ENCODE measurements at regions not wholly inside any gene's neighbourhood (a gene's known extent, or its start where the extent isn't known, plus 50 kb on each side); places are given as distances from the start of the nearest gene placed in this dataset.

- no peaks in the 10 kb centered on the region for H3K4me1 Mint-ChIP-seq
These were observed 459.3 kb downstream of the MATN1 start for GRCh38 chr1:30263888-30264671.

DNA sequence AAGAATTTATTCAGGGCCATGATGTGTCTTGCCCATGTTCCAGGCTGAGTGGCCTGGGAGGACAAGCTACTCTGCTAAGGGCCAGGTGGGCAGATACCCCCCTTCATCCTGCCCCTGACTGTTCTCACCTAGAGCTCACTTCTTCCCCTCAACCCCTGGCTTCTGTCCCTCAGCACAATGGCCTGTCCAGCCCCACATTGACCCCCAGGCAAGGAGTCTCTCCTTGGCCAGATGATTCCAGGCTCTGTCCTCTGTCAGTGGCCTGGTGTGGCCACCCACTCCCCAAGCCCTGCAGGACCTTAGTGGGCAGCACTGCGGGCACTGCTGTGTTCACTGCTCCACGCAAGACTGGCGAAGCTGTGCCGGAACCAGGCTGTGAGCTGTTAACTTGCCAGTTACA lies 460.0 kb downstream of the MATN1 start:
- H3K27me3 Mint-ChIP-seq, result peaks cover 10 to 25% of the 10 kb centered on the region in 2 donors
- H3K36me3 Mint-ChIP-seq, result no peaks in the 10 kb centered on the region
- DNase-seq, result no peak
- no peak overlapping the region for H3K27ac Mint-ChIP-seq
- no peaks in the 10 kb centered on the region for H3K4me1 Mint-ChIP-seq
- ATAC-seq (replicated peaks), result no peak
- no peak overlapping the region for H3K4me3 Mint-ChIP-seq
- H3K9me3 Mint-ChIP-seq, result peaks cover 4 to 7% of the 10 kb centered on the region in 2 donors

More at GRCh38 chr1:30263888-30264671, 459.3 kb downstream of the MATN1 start:
- ATAC-seq (replicated peaks) (no peak), DNase-seq (no peak)
- H3K36me3 Mint-ChIP-seq, result no peaks in the 10 kb centered on the region
- H3K27ac Mint-ChIP-seq, result no peak overlapping the region
- peaks cover 4 to 7% of the 10 kb centered on the region in 2 donors for H3K9me3 Mint-ChIP-seq
- H3K27me3 Mint-ChIP-seq, result peaks cover 7 to 19% of the 10 kb centered on the region in 2 donors
- no peak overlapping the region for H3K4me3 Mint-ChIP-seq

GRCh38 chr1:30262158-30262557 lies 461.2 kb downstream of the MATN1 start:
- Mint-ChIP-seq H3K4me3 (no peak overlapping the region), H3K4me1 (no peaks in the 10 kb centered on the region), H3K27me3 (peaks cover 15 to 25% of the 10 kb centered on the region in 2 donors), H3K9me3 (peaks cover 4 to 7% of the 10 kb centered on the region in 2 donors), H3K27ac (no peak overlapping the region), H3K36me3 (no peaks in the 10 kb centered on the region)
- ATAC-seq (replicated peaks) (no peak), DNase-seq (no peak)

DNA sequence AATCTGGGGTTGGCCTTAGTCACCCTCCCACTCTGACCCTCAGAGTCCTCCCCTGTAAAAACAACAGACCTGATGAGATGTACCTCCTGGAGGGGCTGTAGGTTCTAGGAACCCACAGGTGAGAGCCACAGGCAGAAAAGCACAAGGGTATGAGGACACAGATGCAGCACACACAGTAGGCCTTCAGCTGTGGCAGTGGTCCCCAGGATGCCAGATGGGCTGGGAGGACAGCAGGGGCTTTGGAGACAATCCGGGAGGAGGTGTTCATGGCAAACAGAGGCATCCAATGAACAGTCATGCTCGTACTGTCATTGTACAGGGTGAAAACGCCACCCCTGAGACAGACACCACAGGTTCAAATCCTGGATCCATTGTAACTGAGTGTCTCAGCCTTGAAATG lies 463.1 kb downstream of the MATN1 start:
- no peak overlapping the region for H3K4me3 Mint-ChIP-seq
- no peak overlapping the region for H3K27ac Mint-ChIP-seq
- peaks cover 11 to 25% of the 10 kb centered on the region in 2 donors for H3K27me3 Mint-ChIP-seq
- H3K9me3 Mint-ChIP-seq, result peaks cover 4 to 7% of the 10 kb centered on the region in 2 donors
- ATAC-seq (replicated peaks) (no peak), DNase-seq (no peak)
- no peaks in the 10 kb centered on the region for H3K36me3 Mint-ChIP-seq
- H3K4me1 Mint-ChIP-seq, result no peaks in the 10 kb centered on the region

DNA sequence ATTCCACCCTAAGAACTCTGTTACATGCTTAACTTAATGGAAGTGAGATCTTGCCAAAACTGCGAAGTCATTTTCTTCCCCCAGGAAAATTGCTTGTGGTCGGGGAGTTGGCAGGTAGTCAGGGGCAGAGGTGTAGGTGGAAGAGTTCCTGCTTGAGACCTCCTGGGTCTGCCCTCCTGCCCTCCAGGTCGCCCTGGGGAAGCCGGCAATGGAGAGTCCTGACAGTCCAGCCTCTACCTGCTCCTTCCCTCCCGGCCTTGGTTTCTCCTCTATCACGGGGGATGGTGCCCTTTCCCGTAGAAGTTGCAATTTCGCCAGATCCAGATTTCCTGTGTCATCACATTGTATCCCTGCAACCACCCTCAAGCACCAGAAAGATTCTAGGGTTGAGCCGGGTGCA lies 463.8 kb downstream of the MATN1 start:
- DNase-seq, result no peak
- no peaks in the 10 kb centered on the region for H3K36me3 Mint-ChIP-seq
- peaks cover 4 to 7% of the 10 kb centered on the region in 2 donors for H3K9me3 Mint-ChIP-seq
- no peak for ATAC-seq (replicated peaks)
- H3K4me1 Mint-ChIP-seq, result no peaks in the 10 kb centered on the region
- no peak overlapping the region for H3K27ac Mint-ChIP-seq
- no peak overlapping the region for H3K4me3 Mint-ChIP-seq
- peaks cover 13 to 25% of the 10 kb centered on the region in 2 donors for H3K27me3 Mint-ChIP-seq

DNA sequence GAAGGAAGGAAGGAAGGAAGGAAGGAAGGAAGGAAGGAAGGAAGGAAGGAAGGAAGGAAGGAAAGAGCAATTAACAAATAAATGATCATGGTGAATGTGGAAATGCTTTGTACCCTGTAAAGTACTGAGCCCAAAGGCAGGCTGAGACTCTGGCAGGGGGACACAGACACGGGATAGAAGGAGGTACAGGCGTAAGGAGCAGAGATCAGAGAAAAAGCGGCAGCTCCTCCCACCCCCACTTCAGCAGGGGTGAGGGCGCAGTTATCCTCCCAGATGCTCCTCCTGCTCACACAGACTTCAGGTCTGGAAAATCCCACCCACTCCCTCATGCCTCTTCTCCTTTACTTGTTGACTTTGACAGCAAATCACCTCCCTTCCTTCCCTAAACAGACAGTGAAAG lies 464.5 kb downstream of the MATN1 start:
- no peaks in the 10 kb centered on the region for H3K4me1 Mint-ChIP-seq
- H3K27ac Mint-ChIP-seq, result no peak overlapping the region
- DNase-seq (no peak), ATAC-seq (replicated peaks) (no peak)
- no peaks in the 10 kb centered on the region for H3K36me3 Mint-ChIP-seq
- peaks cover 18 to 25% of the 10 kb centered on the region in 2 donors for H3K27me3 Mint-ChIP-seq
- peaks cover 4 to 7% of the 10 kb centered on the region in 2 donors for H3K9me3 Mint-ChIP-seq
- no peak overlapping the region for H3K4me3 Mint-ChIP-seq

GRCh38 chr1:30258471-30258870 lies 464.9 kb downstream of the MATN1 start:
- no peak overlapping the region for H3K4me3 Mint-ChIP-seq
- peaks cover 4 to 7% of the 10 kb centered on the region in 2 donors for H3K9me3 Mint-ChIP-seq
- ATAC-seq (replicated peaks), result no peak

GRCh38 chr1:30257742-30258380 lies 465.5 kb downstream of the MATN1 start:
- no peak for DNase-seq
- no peak overlapping the region for H3K27ac Mint-ChIP-seq
- ATAC-seq (replicated peaks), result no peak
- H3K4me1 Mint-ChIP-seq, result no peaks in the 10 kb centered on the region
- H3K36me3 Mint-ChIP-seq, result no peaks in the 10 kb centered on the region
- no peak overlapping the region for H3K4me3 Mint-ChIP-seq
- H3K27me3 Mint-ChIP-seq, result peaks cover 25 to 33% of the 10 kb centered on the region in 2 donors
- H3K9me3 Mint-ChIP-seq, result peaks cover 4 to 7% of the 10 kb centered on the region in 2 donors

More at GRCh38 chr1:30258471-30258870, 464.9 kb downstream of the MATN1 start:
- H3K27ac Mint-ChIP-seq, result no peak overlapping the region
- no peak for DNase-seq
- H3K27me3 Mint-ChIP-seq, result peaks cover 21 to 29% of the 10 kb centered on the region in 2 donors
- no peaks in the 10 kb centered on the region for H3K4me1 Mint-ChIP-seq
- no peaks in the 10 kb centered on the region for H3K36me3 Mint-ChIP-seq

DNA sequence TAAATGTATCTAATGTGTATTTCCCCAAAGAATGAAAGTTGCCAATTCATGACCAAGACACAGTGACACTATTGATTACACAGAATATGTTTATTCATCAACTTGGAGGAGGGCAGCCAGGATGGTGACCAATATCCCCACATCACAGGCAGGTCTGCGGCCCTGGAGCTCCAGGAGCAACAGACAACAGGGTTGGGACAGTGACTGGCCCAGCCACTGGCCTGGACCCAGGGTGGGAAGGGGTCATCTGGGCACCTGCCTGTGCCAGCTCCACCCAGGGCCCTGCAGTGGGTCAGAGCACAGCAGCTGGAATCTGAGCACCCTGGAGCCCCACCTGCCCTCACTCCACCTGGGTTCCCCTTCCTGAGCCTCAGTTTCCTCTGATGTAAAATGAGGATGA lies 466.1 kb downstream of the MATN1 start:
- H3K4me3 Mint-ChIP-seq, result no peak overlapping the region
- no peaks in the 10 kb centered on the region for H3K36me3 Mint-ChIP-seq
- DNase-seq (no peak), ATAC-seq (replicated peaks) (no peak)
- H3K27ac Mint-ChIP-seq, result no peak overlapping the region
- no peaks in the 10 kb centered on the region for H3K4me1 Mint-ChIP-seq
- H3K9me3 Mint-ChIP-seq, result peaks cover 4 to 7% of the 10 kb centered on the region in 2 donors
- H3K27me3 Mint-ChIP-seq, result peaks cover 25 to 33% of the 10 kb centered on the region in 2 donors

- no peak overlapping the region for H3K4me3 Mint-ChIP-seq
These were observed 466.5 kb downstream of the MATN1 start for GRCh38 chr1:30256911-30257310.

GRCh38 chr1:30255111-30255724 lies 468.2 kb downstream of the MATN1 start:
- no peak overlapping the region for H3K4me3 Mint-ChIP-seq
- no peak overlapping the region for H3K27ac Mint-ChIP-seq
- no peaks in the 10 kb centered on the region for H3K36me3 Mint-ChIP-seq

More at GRCh38 chr1:30256911-30257310, 466.5 kb downstream of the MATN1 start:
- peaks cover 4 to 7% of the 10 kb centered on the region in 2 donors for H3K9me3 Mint-ChIP-seq
- no peak for ATAC-seq (replicated peaks)
- no peaks in the 10 kb centered on the region for H3K4me1 Mint-ChIP-seq
- no peak for DNase-seq
- no peaks in the 10 kb centered on the region for H3K36me3 Mint-ChIP-seq
- H3K27me3 Mint-ChIP-seq, result peaks cover 25 to 33% of the 10 kb centered on the region in 2 donors
- no peak overlapping the region for H3K27ac Mint-ChIP-seq

DNA sequence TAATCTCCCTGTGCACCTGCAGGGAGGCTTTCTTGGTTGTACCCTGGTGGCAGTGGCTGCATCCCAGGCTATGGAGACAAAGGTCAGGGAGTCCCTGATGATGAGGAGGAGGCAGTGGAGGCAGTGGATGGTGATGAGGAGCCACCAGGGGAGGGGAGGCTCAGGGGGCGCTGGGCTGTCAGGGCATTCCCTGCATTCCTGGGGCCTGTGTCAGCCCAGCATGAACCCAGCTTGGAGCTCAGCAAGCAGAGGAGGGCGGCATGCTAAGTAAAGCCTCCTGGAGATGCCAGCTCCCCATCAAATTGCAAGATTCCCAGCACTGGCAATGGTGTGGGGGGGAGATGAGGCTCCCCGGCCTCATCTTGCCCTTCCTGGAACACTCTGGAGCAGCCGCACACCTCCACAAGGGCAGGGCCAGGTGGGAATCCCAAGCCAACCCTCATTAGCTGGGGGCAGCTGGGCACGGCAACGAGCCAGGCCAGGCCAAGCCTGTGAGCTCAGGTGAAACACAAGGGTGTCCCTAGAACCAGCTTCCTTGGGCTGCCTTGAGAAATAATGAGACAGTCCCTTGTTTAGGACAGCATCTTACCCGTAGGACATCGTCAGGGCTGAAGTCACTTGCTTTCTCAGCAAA lies 469.5 kb downstream of the MATN1 start:
- ATAC-seq (replicated peaks), result no peak
- no peaks in the 10 kb centered on the region for H3K4me1 Mint-ChIP-seq
- H3K36me3 Mint-ChIP-seq, result no peaks in the 10 kb centered on the region
- H3K27me3 Mint-ChIP-seq, result peaks cover 24 to 27% of the 10 kb centered on the region in 2 donors
- H3K9me3 Mint-ChIP-seq, result no peaks in the 10 kb centered on the region
- H3K27ac Mint-ChIP-seq, result no peak overlapping the region
- H3K4me3 Mint-ChIP-seq, result no peak overlapping the region
- DNase-seq, result no peak

More at GRCh38 chr1:30255111-30255724, 468.2 kb downstream of the MATN1 start:
- Mint-ChIP-seq H3K27me3 (peaks cover 25 to 39% of the 10 kb centered on the region in 2 donors), H3K9me3 (no peaks in the 10 kb centered on the region), H3K4me1 (no peaks in the 10 kb centered on the region)
- DNase-seq, result no peak
- ATAC-seq (replicated peaks), result no peak

DNA sequence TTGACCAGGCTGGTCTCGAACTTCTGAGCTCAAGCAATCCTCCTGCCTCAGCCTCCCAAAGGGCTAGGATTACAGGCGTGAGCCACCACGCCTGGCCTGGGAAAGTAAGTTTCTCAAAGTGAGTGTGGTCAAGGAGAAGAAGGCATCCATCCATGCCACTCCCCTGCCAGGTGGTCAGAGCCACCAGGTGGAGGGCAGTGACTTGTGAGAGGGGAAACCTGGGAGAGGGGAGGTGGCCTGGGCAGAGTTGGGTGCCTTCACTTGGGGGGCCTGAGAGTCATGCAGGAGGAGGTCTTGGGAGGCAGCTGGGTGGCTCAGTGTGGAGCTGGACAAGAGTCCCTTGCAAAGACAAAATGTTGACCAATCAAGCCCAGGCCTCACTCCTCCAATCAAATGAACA lies 470.0 kb downstream of the MATN1 start:
- Mint-ChIP-seq H3K27me3 (peaks cover 18 to 21% of the 10 kb centered on the region in 2 donors), H3K36me3 (no peaks in the 10 kb centered on the region), H3K9me3 (no peaks in the 10 kb centered on the region), H3K4me3 (no peak overlapping the region), H3K4me1 (no peaks in the 10 kb centered on the region), H3K27ac (no peak overlapping the region)
- ATAC-seq (replicated peaks) (no peak), DNase-seq (no peak)
